H9 (cell line): ENCODE measurements at regions not wholly inside any gene's neighbourhood (a gene's known extent, or its start where the extent isn't known, plus 50 kb on each side); places are given as distances from the start of the nearest gene placed in this dataset.

Experiments used
- DNase-seq: peaks from one replicate; pipeline ENCODE4 v3.0.0-alpha.2; 2017
- H2AFZ ChIP-seq: one replicate; pipeline ENCODE4 v1.6.1; 2013; ENCODE audit warnings: mild to moderate bottlenecking, low read length, control low read depth, moderate library complexity
- H2AK5ac ChIP-seq: 2 replicates; pipeline ENCODE4 v1.6.1; 2013; ENCODE audit warnings: low read length, control low read depth, mixed read lengths; ENCODE audit not compliant: insufficient read length
- H2BK120ac ChIP-seq: one replicate; pipeline ENCODE4 v1.6.1; 2013; ENCODE audit warnings: low read depth, mild to moderate bottlenecking, low read length, control low read depth, inconsistent platforms; ENCODE audit not compliant: poor library complexity, severe bottlenecking
- H2BK12ac ChIP-seq: 2 replicates; pipeline ENCODE4 v1.6.1; 2013; ENCODE audit warnings: low read length, control low read depth, mixed read lengths, low read depth; ENCODE audit not compliant: insufficient read length
- H2BK15ac ChIP-seq: 2 replicates; pipeline ENCODE4 v1.6.1; 2013; ENCODE audit warnings: low read depth, low read length, control low read depth
- H2BK20ac ChIP-seq: one replicate; pipeline ENCODE4 v1.6.1; 2013; ENCODE audit warnings: low read depth, mild to moderate bottlenecking, low read length, control low read depth, inconsistent platforms; ENCODE audit not compliant: poor library complexity, severe bottlenecking
- H2BK5ac ChIP-seq: 2 replicates; pipeline ENCODE4 v1.6.1; 2013; ENCODE audit warnings: low read length, control low read depth, mixed read lengths; ENCODE audit not compliant: insufficient read length
- H3K14ac ChIP-seq: 2 replicates; pipeline ENCODE4 v1.6.1; 2013; ENCODE audit warnings: low read length, control low read depth; ENCODE audit not compliant: insufficient read depth
- H3K18ac ChIP-seq: 2 replicates; pipeline ENCODE4 v1.6.1; 2013; ENCODE audit warnings: low read depth, mild to moderate bottlenecking, mixed read lengths, low read length, control low read depth; ENCODE audit not compliant: insufficient read length
- H3K23ac ChIP-seq: 2 replicates; pipeline ENCODE4 v1.6.1; 2013; ENCODE audit warnings: low read length, control low read depth, mixed read lengths, low read depth; ENCODE audit not compliant: insufficient read length
- H3K23me2 ChIP-seq: 2 replicates; pipeline ENCODE4 v1.6.1; 2013; ENCODE audit warnings: low read depth, mild to moderate bottlenecking, mixed read lengths, low read length, control low read depth; ENCODE audit not compliant: insufficient read length, poor library complexity, severe bottlenecking
- H3K27ac ChIP-seq: 2 replicates; pipeline ENCODE4 v1.5.1; 2013; ENCODE audit warnings: low read length, control low read depth, mixed read lengths, low read depth; ENCODE audit not compliant: insufficient read length
- H3K27me3 ChIP-seq: 2 replicates; pipeline ENCODE4 v1.6.1; 2013; ENCODE audit warnings: low read length, control low read depth, inconsistent platforms; ENCODE audit not compliant: insufficient read depth
- H3K4ac ChIP-seq: 2 replicates; pipeline ENCODE4 v1.6.1; 2013; ENCODE audit warnings: low read depth, mild to moderate bottlenecking, control low read depth, inconsistent platforms, low read length, moderate library complexity
- H3K4me1 ChIP-seq: 2 replicates; pipeline ENCODE4 v1.6.1; 2013; ENCODE audit warnings: low read length, control low read depth, inconsistent platforms; ENCODE audit not compliant: insufficient read depth
- H3K4me2 ChIP-seq: 2 replicates; pipeline ENCODE4 v1.6.1; 2013; ENCODE audit warnings: low read length, control low read depth, mixed read lengths; ENCODE audit not compliant: insufficient read length, insufficient read depth
- H3K56ac ChIP-seq: 2 replicates; pipeline ENCODE4 v1.6.1; 2013; ENCODE audit warnings: low read depth, mild to moderate bottlenecking, mixed read lengths, low read length, control low read depth; ENCODE audit not compliant: insufficient read length
- H3K79me1 ChIP-seq: 2 replicates; pipeline ENCODE4 v1.6.1; 2013; ENCODE audit warnings: low read depth, mild to moderate bottlenecking, moderate library complexity, low read length, control low read depth, inconsistent platforms; ENCODE audit not compliant: insufficient read depth, poor library complexity, severe bottlenecking
- H3K79me2 ChIP-seq: 2 replicates; pipeline ENCODE4 v1.6.1; 2013; ENCODE audit warnings: low read length, control low read depth, inconsistent platforms; ENCODE audit not compliant: insufficient read depth
- H3K9ac ChIP-seq: 2 replicates; pipeline ENCODE4 v1.6.1; 2013; ENCODE audit warnings: low read length, control low read depth, mixed read lengths; ENCODE audit not compliant: insufficient read length; ENCODE audit errors: extremely low read depth
- H3K9me3 ChIP-seq: one replicate; pipeline ENCODE4 v1.6.1; 2013; ENCODE audit warnings: low read depth, low read length, inconsistent platforms; ENCODE audit not compliant: control insufficient read depth
- H3T11ph ChIP-seq: one replicate; pipeline ENCODE4 v1.6.1; 2013; ENCODE audit warnings: mild to moderate bottlenecking, low read length, control low read depth, inconsistent platforms
- H4K20me1 ChIP-seq: one replicate; pipeline ENCODE4 v1.6.1; 2013; ENCODE audit not compliant: control insufficient read depth, insufficient read length, insufficient read depth
- H4K5ac ChIP-seq: 2 replicates; pipeline ENCODE4 v1.6.1; 2013; ENCODE audit warnings: low read depth, mild to moderate bottlenecking, mixed read lengths, low read length, control low read depth; ENCODE audit not compliant: insufficient read length
- H4K8ac ChIP-seq: replicated peaks from 2 replicates; pipeline ENCODE4 v1.6.1; 2013; ENCODE audit warnings: low read length, control low read depth, mixed read lengths, low read depth; ENCODE audit not compliant: insufficient read length
- H4K91ac ChIP-seq: 2 replicates; pipeline ENCODE4 v1.6.1; 2013; ENCODE audit warnings: low read depth, mild to moderate bottlenecking, moderate library complexity, mixed read lengths, low read length, control low read depth; ENCODE audit not compliant: insufficient read length
- H3K27ac Mint-ChIP-seq, 3 experiments: 2 replicates in 2 of 3; 3 replicates in 1 of 3; pipeline ENCODE4 v1.8.0; 2020 to 2021; ENCODE audit warnings: mixed read lengths in 3 of 3, mild to moderate bottlenecking in 1 of 3, moderate library complexity in 1 of 3
- H3K27me3 Mint-ChIP-seq: 2 replicates; pipeline ENCODE4 v1.8.0; 2021; ENCODE audit warnings: low read depth, mild to moderate bottlenecking, moderate library complexity, mixed read lengths
- H3K36me3 Mint-ChIP-seq, 3 experiments: 2 replicates in 2 of 3; 3 replicates in 1 of 3; pipeline ENCODE4 v1.8.0; 2020 to 2021; ENCODE audit warnings: low read depth in 3 of 3, mixed read lengths in 3 of 3; ENCODE audit not compliant: insufficient read depth in 1 of 3
- H3K4me1 Mint-ChIP-seq, 2 experiments: 2 replicates each; pipeline ENCODE4 v1.8.0; 2020; ENCODE audit warnings: mixed read lengths in 2 of 2
- H3K4me3 Mint-ChIP-seq, 2 experiments: 2 replicates in 1 of 2; 3 replicates in 1 of 2; pipeline ENCODE4 v1.8.0; 2020 to 2021; ENCODE audit warnings: mild to moderate bottlenecking in 2 of 2, mixed read lengths in 2 of 2, moderate library complexity in 1 of 2
- H3K9me3 Mint-ChIP-seq, 2 experiments: 2 replicates in 1 of 2; 3 replicates in 1 of 2; pipeline ENCODE4 v1.8.0; 2020; ENCODE audit warnings: mild to moderate bottlenecking in 2 of 2, mixed read lengths in 2 of 2, moderate library complexity in 1 of 2
- WGBS: extraction: QIAGEN DNeasy Blood & Tissue Kit; methylation state at CpG from one replicate; pipeline ENCODE4 v1.1.7; 2013; ENCODE audit warnings: missing lambda C conversion rate, low lambda C conversion rate, mixed read lengths; ENCODE audit not compliant: insufficient read length; ENCODE audit errors: extremely low coverage; 5-methylcytosine and 5-hydroxymethylcytosine counted together
- TF ChIP-seq, protein P1 (sequence below): fragments of 200-600 bp; sonication (generic); conservative IDR thresholded peaks from 3 replicates; pipeline ENCODE4 v1.8.0; 2021; ENCODE audit warnings: antibody characterized with exemption, mild to moderate bottlenecking

DNA sequence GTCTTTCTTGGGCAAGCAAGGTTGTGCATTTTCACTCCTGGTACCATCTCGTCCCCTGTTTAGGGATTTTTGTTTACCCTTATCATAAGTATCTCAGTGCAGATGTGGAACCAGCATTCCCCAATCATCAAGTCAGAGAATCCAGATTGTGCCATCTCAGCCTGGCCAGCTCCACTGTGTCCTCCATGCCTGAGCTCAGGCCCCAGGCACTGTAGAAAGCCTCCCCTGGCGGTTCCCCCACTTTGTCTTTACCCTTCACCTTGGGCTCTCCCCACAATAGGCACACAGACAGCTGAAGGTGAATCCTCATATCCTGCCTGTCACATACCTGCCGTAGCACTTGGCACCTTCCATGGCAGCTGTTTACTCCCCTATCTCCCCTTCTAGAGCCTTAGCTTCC lies 264.7 kb upstream of the NFE2L3 start:
- Histone ChIP-seq H3K9me3 (no peaks in the 10 kb centered on the region), H2AK5ac (no peak overlapping the region), H3K9ac (no peak overlapping the region), H2BK12ac (no peak overlapping the region), H3K23ac (no peak overlapping the region), H2BK15ac (no peak overlapping the region), H3K4me1 (no peaks in the 10 kb centered on the region; the same call in 1 of the 2 replicates), H3K79me2 (no peaks in the 10 kb centered on the region), H3K14ac (no peak overlapping the region), H3K18ac (no peak overlapping the region), H4K8ac (no peak overlapping the region), H2BK20ac (no peak overlapping the region), H3K56ac (no peak overlapping the region), H2BK120ac (no peak overlapping the region), H3T11ph (no peak overlapping the region), H2AFZ (no peak overlapping the region), H2BK5ac (no peak overlapping the region), H3K27ac (no peak overlapping the region), H3K4ac (no peak overlapping the region), H4K20me1 (no peaks in the 10 kb centered on the region), H3K4me2 (no peak overlapping the region), H3K23me2 (no peaks in the 10 kb centered on the region), H3K79me1 (no peaks in the 10 kb centered on the region), H4K91ac (no peak overlapping the region), H4K5ac (no peak overlapping the region), H3K27me3 (no peaks in the 10 kb centered on the region)
- H3K4me1 Mint-ChIP-seq: peaks cover 4 to 5% of the 10 kb centered on the region in 2 experiments; a peak in 2 of 4 replicates
- H3K27ac Mint-ChIP-seq: no peak overlapping the region
- H3K36me3 Mint-ChIP-seq: no peaks in the 10 kb centered on the region; a peak in 1 of 7 replicates
- no peak for DNase-seq
- H3K9me3 Mint-ChIP-seq: no peaks in the 10 kb centered on the region
- WGBS: no CpG with 5 or more reads among the region's 3 CpGs
- TF ChIP-seq, protein P1, sequence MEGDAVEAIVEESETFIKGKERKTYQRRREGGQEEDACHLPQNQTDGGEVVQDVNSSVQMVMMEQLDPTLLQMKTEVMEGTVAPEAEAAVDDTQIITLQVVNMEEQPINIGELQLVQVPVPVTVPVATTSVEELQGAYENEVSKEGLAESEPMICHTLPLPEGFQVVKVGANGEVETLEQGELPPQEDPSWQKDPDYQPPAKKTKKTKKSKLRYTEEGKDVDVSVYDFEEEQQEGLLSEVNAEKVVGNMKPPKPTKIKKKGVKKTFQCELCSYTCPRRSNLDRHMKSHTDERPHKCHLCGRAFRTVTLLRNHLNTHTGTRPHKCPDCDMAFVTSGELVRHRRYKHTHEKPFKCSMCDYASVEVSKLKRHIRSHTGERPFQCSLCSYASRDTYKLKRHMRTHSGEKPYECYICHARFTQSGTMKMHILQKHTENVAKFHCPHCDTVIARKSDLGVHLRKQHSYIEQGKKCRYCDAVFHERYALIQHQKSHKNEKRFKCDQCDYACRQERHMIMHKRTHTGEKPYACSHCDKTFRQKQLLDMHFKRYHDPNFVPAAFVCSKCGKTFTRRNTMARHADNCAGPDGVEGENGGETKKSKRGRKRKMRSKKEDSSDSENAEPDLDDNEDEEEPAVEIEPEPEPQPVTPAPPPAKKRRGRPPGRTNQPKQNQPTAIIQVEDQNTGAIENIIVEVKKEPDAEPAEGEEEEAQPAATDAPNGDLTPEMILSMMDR: no peak
- no peak overlapping the region for H3K4me3 Mint-ChIP-seq
- H3K27me3 Mint-ChIP-seq: peaks cover 8% of the 10 kb centered on the region
